Esophagus muscularis mucosa (tissue), 4 donors: ENCODE measurements at regions not wholly inside any gene's neighbourhood (a gene's known extent, or its start where the extent isn't known, plus 50 kb on each side); places are given as distances from the start of the nearest gene placed in this dataset.

ENCODE experiments used
- DNase-seq: peaks from one replicate; pipeline ENCODE4 v3.0.0-alpha.2; 2017; ENCODE audit errors: extremely low spot score
- H3K27ac ChIP-seq, 4 donors: fragments of 200-600 bp; sonication (generic); replicated peaks in 1 of 4; 1 replicate in 3 of 4; 2 replicates in 1 of 4; pipeline ENCODE4 v1.5.1; 2016 to 2019; ENCODE audit warnings: mild to moderate bottlenecking in 1 of 4
- H3K27me3 ChIP-seq, 4 donors: fragments of 200-600 bp; sonication (generic); one replicate each; pipeline versions ENCODE4 v1.5.1 to v1.6.0; 2016 to 2019
- H3K36me3 ChIP-seq, 4 donors: fragments of 200-600 bp; sonication (generic); one replicate each; pipeline ENCODE4 v1.5.1; 2016 to 2019
- H3K4me1 ChIP-seq, 4 donors: fragments of 200-600 bp; sonication (generic); one replicate each; pipeline ENCODE4 v1.5.1; 2016 to 2019
- H3K4me3 ChIP-seq, 4 donors: fragments of 200-600 bp; sonication (generic); 1 replicate in 2 of 4; 2 replicates in 2 of 4; pipeline ENCODE4 v1.5.1; 2016 to 2019; ENCODE audit warnings: mild to moderate bottlenecking in 4 of 4, moderate library complexity in 1 of 4
- H3K9me3 ChIP-seq, 4 donors: fragments of 200-600 bp; sonication (generic); 1 replicate in 3 of 4; 2 replicates in 1 of 4; pipeline ENCODE4 v1.5.1; 2016 to 2019
- CTCF ChIP-seq, 3 experiments: fragments of 200-600 bp in 2 of 3; fragments of 450-650 bp in 1 of 3; sonication (generic) in 2 of 3; IDR thresholded peaks; one replicate each; pipeline ENCODE4 v1.5.1; 2017 to 2019; ENCODE audit warnings: antibody characterized with exemption in 3 of 3, mild to moderate bottlenecking in 2 of 3, moderate library complexity in 1 of 3
- EP300 ChIP-seq: sonication (generic); formaldehyde crosslinking; IDR thresholded peaks from one replicate; pipeline ENCODE4 v1.6.1; 2017; ENCODE audit warnings: antibody characterized with exemption
- POLR2A ChIP-seq: fragments of 450-650 bp; IDR thresholded peaks from one replicate; pipeline ENCODE4 v1.6.1; 2017; ENCODE audit warnings: antibody characterized with exemption, moderate library complexity, mild to moderate bottlenecking, low read depth
- POLR2AphosphoS5 ChIP-seq, 2 donors: sonication (generic); formaldehyde crosslinking; IDR thresholded peaks; one replicate each; pipeline ENCODE4 v1.6.1; 2017; ENCODE audit warnings: antibody characterized with exemption in 2 of 2
- WGBS: methylation state at CpG from one replicate; pipeline ENCODE4 v1.1.5; 2018; 5-methylcytosine and 5-hydroxymethylcytosine counted together
- intact Hi-C: fragments of 100-400 bp; cut with DNase I; formaldehyde crosslinking; loops from one replicate; pipeline ENCODE4 v1.15.1; 2023

- 91% methylated on average over 6 of the region's 6 CpGs for WGBS
- H3K4me1 ChIP-seq, result no peaks in the 10 kb centered on the region
- DNase-seq, result peak; percentile 75
- H3K36me3 ChIP-seq, result no peaks in the 10 kb centered on the region
- H3K27ac ChIP-seq, result no peak overlapping the region
- no peak for TF ChIP-seq POLR2AphosphoS5 (IDR thresholded peaks at IDR 0.05)
- no peak for TF ChIP-seq EP300
- no peak for TF ChIP-seq POLR2A
- no peak for TF ChIP-seq CTCF (IDR thresholded peaks at IDR 0.05)
- no peaks in the 10 kb centered on the region for H3K27me3 ChIP-seq
- H3K9me3 ChIP-seq, result peaks cover 0 to 5% (median 2%) of the 10 kb centered on the region in 4 donors
- intact Hi-C loops, result no loop called here
- H3K4me3 ChIP-seq, result no peak overlapping the region
These were observed 129.3 kb upstream of the CD93 start for GRCh38 chr20:23215344-23215995.

GRCh38 chr20:23214903-23215302 is 128.8 kb upstream of the CD93 start:
- TF ChIP-seq CTCF (IDR thresholded peaks at IDR 0.05) (no peak), EP300 (no peak), POLR2AphosphoS5 (IDR thresholded peaks at IDR 0.05) (no peak), POLR2A (no peak)
- Histone ChIP-seq H3K4me1 (no peaks in the 10 kb centered on the region), H3K27ac (no peak overlapping the region), H3K4me3 (no peak overlapping the region), H3K9me3 (peaks cover 0 to 4% (median 2%) of the 10 kb centered on the region in 4 donors), H3K36me3 (no peaks in the 10 kb centered on the region), H3K27me3 (no peaks in the 10 kb centered on the region)
- 73% methylated on average over 5 of the region's 5 CpGs for WGBS
- peak; percentile 34 for DNase-seq
- intact Hi-C loops, result no loop called here

- 89% methylated on average over 6 of the region's 6 CpGs for WGBS
- H3K4me1 ChIP-seq, result no peaks in the 10 kb centered on the region
- peak; percentile 57 for DNase-seq
- TF ChIP-seq CTCF (IDR thresholded peaks at IDR 0.05) (no peak), POLR2A (no peak), POLR2AphosphoS5 (IDR thresholded peaks at IDR 0.05) (no peak), EP300 (no peak)
- no peaks in the 10 kb centered on the region for H3K27me3 ChIP-seq
- H3K4me3 ChIP-seq, result no peak overlapping the region
- intact Hi-C loops, result no loop called here
- no peak overlapping the region for H3K27ac ChIP-seq
- H3K36me3 ChIP-seq, result no peaks in the 10 kb centered on the region
- no peaks in the 10 kb centered on the region for H3K9me3 ChIP-seq
These were observed 126.4 kb upstream of the CD93 start for GRCh38 chr20:23212464-23212995.

- DNase-seq, result peak; percentile 7
- intact Hi-C loops, result no loop called here
These were observed 125.9 kb upstream of the CD93 start for GRCh38 chr20:23212011-23212410.

More at GRCh38 chr20:23212011-23212410, 125.9 kb upstream of the CD93 start:
- H3K4me1 ChIP-seq, result peaks cover 0 to 4% (median 1%) of the 10 kb centered on the region in 4 donors
- H3K36me3 ChIP-seq, result no peaks in the 10 kb centered on the region
- TF ChIP-seq CTCF (IDR thresholded peaks at IDR 0.05), result no peak
- no peak for TF ChIP-seq POLR2AphosphoS5 (IDR thresholded peaks at IDR 0.05)
- TF ChIP-seq POLR2A, result no peak
- TF ChIP-seq EP300, result no peak
- no peak overlapping the region for H3K27ac ChIP-seq
- no peak overlapping the region for H3K4me3 ChIP-seq
- no peaks in the 10 kb centered on the region for H3K9me3 ChIP-seq
- H3K27me3 ChIP-seq, result no peaks in the 10 kb centered on the region
